ELR (cell line): ENCODE measurements at regions not wholly inside any gene's neighbourhood (a gene's known extent, or its start where the extent isn't known, plus 50 kb on each side); places are given as distances from the start of the nearest gene placed in this dataset.

Experiments
- DNase-seq: peaks from one replicate; pipeline ENCODE4 v3.0.0-alpha.2; 2015; ENCODE audit warnings: low read depth

GRCh38 chrX:8971116-8971515 lies 62.8 kb downstream of the FAM9B start:
- DNase-seq = peak; percentile 72

GRCh38 chrX:8969378-8969777 lies 64.5 kb downstream of the FAM9B start:
- DNase-seq = peak; percentile 6

- DNase-seq = no peak
Observed at GRCh38 chrX:8967461-8967860, 66.5 kb downstream of the FAM9B start.

- DNase-seq = no peak
Observed at GRCh38 chrX:8960957-8961468, 72.9 kb downstream of the FAM9B start.

GRCh38 chrX:8955511-8955910 lies 78.4 kb downstream of the FAM9B start:
- DNase-seq = no peak

GRCh38 chrX:8946563-8946962 lies 87.4 kb downstream of the FAM9B start:
- no peak for DNase-seq

GRCh38 chrX:8939322-8939721 lies 94.6 kb downstream of the FAM9B start:
- DNase-seq = no peak

GRCh38 chrX:8927701-8928100 lies 106.2 kb downstream of the FAM9B start:
- DNase-seq = no peak

- DNase-seq = no peak
Observed at GRCh38 chrX:8927066-8927635, 106.8 kb downstream of the FAM9B start.

GRCh38 chrX:8921615-8922014 lies 112.3 kb downstream of the FAM9B start:
- DNase-seq = no peak

GRCh38 chrX:8919801-8920200 lies 114.1 kb downstream of the FAM9B start:
- no peak for DNase-seq

GRCh38 chrX:8916697-8917096 lies 115.5 kb upstream of the FAM9A start:
- no peak for DNase-seq

- DNase-seq = no peak
Observed at GRCh38 chrX:8914681-8915080, 113.5 kb upstream of the FAM9A start.

- no peak for DNase-seq
Observed at GRCh38 chrX:8913655-8914409, 112.6 kb upstream of the FAM9A start.

GRCh38 chrX:8907688-8908087 lies 106.5 kb upstream of the FAM9A start:
- no peak for DNase-seq

- no peak for DNase-seq
Observed at GRCh38 chrX:8906299-8906938, 105.2 kb upstream of the FAM9A start.

- DNase-seq = peak; percentile 33
Observed at GRCh38 chrX:8897259-8897658, 96.1 kb upstream of the FAM9A start.

- DNase-seq = no peak
Observed at GRCh38 chrX:8890794-8891193, 89.6 kb upstream of the FAM9A start.

GRCh38 chrX:8887004-8887403 lies 85.8 kb upstream of the FAM9A start:
- no peak for DNase-seq

GRCh38 chrX:8879750-8880149 lies 78.6 kb upstream of the FAM9A start:
- DNase-seq = peak; percentile 44

- no peak for DNase-seq
Observed at GRCh38 chrX:8873956-8874355, 72.8 kb upstream of the FAM9A start.

- no peak for DNase-seq
Observed at GRCh38 chrX:8873102-8873501, 71.9 kb upstream of the FAM9A start.

GRCh38 chrX:8870411-8870810 lies 69.2 kb upstream of the FAM9A start:
- DNase-seq = no peak
